GM10266 (cell line): ENCODE measurements at regions not wholly inside any gene's neighbourhood (a gene's known extent, or its start where the extent isn't known, plus 50 kb on each side); places are given as distances from the start of the nearest gene placed in this dataset.
A peak's percentile ranks its signal among the peaks of the same experiment; 100 is the strongest.

Source experiments
- DNase-seq: peaks from one replicate; pipeline ENCODE4 v3.0.0; 2012; ENCODE audit errors: extremely low spot score
- TF ChIP-seq, protein P1 (sequence below): IDR thresholded peaks from 2 replicates; pipeline ENCODE4 v1.5.1; 2012; ENCODE audit warnings: mild to moderate bottlenecking, low read depth; ENCODE audit not compliant: control insufficient read depth, insufficient read depth; ENCODE audit errors: missing control alignments

DNA sequence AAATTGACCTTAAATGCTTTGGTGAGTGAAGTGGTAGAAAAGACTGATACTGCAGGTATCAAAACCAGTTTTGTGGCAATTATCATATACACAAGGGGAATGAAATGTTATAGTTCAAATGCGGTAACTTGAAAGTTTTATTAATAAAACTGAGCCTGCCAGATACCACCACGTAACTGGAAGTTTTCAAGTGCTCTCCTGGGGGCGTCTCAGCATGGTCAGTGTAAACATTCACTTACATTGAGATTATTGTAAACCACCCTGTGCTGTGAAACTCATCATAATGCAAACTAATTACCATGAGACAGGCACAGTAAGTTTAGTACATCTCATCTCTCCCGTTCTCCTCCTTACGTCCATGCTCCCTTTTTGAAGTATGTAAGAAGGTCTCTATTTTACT lies 280.7 kb upstream of the FAR2 start:
- DNase-seq = no peak
- TF ChIP-seq, protein P1, sequence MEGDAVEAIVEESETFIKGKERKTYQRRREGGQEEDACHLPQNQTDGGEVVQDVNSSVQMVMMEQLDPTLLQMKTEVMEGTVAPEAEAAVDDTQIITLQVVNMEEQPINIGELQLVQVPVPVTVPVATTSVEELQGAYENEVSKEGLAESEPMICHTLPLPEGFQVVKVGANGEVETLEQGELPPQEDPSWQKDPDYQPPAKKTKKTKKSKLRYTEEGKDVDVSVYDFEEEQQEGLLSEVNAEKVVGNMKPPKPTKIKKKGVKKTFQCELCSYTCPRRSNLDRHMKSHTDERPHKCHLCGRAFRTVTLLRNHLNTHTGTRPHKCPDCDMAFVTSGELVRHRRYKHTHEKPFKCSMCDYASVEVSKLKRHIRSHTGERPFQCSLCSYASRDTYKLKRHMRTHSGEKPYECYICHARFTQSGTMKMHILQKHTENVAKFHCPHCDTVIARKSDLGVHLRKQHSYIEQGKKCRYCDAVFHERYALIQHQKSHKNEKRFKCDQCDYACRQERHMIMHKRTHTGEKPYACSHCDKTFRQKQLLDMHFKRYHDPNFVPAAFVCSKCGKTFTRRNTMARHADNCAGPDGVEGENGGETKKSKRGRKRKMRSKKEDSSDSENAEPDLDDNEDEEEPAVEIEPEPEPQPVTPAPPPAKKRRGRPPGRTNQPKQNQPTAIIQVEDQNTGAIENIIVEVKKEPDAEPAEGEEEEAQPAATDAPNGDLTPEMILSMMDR = no peak

DNA sequence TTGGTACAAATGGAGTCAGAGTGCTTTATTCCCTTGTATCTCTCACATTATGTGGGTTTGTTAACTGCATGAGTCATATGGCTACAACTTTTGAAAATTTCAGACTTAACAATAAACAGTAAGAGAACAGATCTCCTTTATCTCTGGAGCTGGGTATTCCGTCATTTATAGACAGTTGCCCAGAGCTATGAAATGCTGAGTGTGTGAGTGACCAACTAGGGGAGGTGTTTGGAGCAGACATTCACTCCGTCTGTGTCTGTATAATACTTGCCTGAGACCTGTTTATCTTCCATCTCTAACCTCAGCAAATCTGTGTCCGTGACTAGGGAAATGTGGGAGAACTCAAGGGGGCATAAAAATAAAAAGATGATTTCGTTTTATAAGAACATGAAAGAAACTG lies 279.9 kb upstream of the FAR2 start:
- TF ChIP-seq, protein P1 = no peak
- no peak for DNase-seq

DNA sequence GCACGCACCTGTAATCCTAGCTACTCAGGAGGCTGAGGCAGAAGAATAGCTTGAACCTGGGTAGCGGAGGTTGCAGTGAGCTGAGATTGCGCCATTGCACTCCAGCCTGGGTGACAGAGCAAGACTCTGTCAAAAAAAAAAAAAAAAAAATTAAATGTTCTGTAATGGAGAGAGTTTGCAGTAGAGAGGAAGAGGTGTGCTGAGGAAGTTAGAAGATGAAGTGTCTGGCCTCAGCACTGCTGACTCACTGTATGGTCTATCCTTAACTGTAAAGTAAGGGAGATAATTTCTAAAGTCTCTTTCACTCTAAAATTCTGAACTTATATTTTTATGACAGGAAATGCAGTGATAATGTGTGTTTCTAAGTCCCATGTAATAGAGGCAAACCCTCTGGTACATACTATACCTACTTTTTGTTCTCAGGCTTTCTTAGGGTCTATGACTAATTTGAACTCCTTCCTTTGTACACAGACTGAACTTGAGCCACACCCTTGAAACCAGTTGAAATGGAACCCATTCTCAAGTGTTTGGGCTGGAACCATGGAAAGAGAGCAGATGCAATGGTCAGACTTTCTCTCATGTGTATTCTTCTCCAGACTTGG lies 278.1 kb upstream of the FAR2 start:
- TF ChIP-seq, protein P1 = no peak
- DNase-seq = no peak

DNA sequence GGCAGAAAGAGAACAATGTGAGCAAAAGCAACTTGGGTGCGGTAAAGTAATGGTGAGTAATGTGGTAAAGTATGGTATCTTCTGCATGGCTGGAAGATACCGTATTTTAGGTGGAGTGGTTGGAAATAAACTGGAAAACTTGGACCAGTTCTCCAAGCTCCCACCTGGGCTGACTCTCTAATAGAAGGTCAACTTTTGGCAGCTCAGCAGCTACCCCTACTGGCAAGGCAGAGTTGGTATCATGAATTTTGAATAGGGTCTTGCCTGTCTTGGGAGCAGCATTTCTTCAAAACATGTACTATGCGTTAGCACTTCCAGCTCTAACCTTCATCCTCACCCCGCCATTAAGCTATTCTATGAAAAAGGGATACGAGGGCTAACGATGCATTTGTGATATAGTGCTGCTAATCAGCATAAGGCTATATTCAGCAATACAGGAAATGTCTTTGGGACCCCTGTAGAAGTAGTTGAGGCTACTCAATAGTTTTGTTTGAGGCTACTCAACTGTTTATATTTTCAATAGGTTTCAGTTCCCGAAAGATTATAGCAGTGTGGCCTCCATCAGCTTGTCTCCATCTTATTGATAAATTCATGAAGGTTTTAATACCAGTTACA lies 276.3 kb upstream of the FAR2 start:
- TF ChIP-seq, protein P1 = peak; percentile 63
- peak; percentile 17 for DNase-seq

DNA sequence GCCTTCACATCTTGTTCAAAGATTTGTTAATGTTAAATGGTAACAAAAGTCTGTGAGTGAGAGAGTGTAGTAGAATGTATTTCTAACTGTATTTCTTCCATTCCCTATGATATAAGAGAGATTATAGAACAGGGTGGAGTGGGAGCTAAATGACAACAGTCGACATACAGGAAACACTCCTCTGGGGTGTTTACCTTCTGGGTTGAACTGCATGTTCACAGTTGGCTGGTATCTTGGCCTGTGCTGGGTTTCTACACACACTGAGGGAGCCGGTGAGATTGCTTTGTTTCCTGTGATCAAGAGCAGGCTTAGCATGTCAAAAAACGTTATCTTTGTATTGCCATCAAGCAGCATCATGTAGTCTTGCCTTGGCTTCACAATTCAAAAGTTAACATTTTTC lies 274.3 kb upstream of the FAR2 start:
- DNase-seq = no peak
- TF ChIP-seq, protein P1 = no peak

DNA sequence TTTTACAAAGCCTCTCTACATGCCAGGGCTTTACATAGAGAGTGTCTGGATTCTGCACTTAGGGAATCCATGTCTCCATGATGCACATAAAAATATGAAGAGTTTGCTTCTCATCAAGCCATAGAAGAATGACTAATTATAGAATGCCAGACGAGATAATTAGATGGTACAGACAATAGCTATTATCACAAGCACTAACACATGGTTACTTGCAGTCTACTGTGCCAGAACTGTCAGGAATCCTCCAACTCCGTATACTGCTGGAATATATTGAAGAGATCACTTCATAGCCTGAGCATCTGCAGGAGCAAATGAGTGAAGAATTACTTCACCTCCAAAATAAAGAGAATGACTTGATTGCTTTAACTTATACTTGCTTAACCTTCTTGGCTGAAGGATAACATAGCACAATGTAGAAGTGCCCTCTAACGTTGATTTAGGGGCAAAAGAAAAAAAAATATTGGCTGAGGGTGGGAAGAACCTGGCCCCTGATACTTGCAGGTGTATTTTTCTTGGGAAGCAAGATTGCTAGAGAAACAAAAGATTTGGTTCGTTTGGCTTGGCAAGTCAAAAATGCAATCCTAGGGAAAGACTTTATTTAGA lies 272.8 kb upstream of the FAR2 start:
- TF ChIP-seq, protein P1 = peak; percentile 12
- no peak for DNase-seq

DNA sequence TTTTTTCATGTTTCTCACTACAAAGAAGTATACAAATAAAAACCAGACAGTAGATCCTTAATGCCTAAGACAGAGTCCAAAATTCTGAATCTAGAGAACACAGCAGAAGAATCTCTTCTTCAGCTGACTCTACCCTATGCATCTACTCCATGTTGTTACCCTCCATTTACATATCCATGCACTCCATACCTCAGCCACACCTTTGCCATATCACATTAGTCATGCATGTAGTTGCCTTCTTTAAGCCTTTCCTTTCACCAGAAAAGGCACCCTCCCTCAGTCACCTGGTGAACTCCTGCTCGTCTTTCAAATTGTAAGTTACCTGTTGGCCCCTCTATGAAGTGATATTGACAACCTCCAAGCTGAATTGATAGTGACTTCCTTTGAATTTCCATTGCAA lies 271.2 kb upstream of the FAR2 start:
- no peak for DNase-seq
- TF ChIP-seq, protein P1 = no peak
